ENCODE measurements at regions not wholly inside any gene's neighbourhood (a gene's known extent, or its start where the extent isn't known, plus 50 kb on each side); places are given as distances from the start of the nearest gene placed in this dataset.

DNA sequence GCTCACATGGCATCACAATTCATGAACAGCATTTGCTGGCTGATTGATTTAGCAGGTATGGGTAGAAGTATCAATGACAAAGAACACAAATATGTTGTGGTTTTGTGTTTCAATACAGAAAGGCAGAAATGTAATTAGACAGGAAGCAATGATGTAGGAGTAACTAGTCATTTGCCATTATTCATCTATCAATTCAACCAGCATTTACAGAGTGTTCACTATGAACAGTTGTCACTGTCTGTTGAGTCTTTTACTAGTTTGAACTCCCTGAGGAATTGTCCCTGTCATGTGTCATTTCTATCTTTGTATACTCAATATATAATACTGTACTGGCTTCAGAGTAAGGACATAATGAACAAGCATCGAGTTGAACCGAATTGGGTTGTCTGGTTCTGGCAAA is 51.5 kb upstream of the ARHGAP24 start:
- Histone ChIP-seq H3K9me3 (ENCODE audit: control insufficient read depth in 1 of 2, low read length in 2 of 2) (no peaks in the 10 kb centered on the region), H3K4me3 (ENCODE audit: low read depth in 1 of 2, low read length in 2 of 2) (no peak overlapping the region), H3K27ac (ENCODE audit: low read length) (no peak overlapping the region), H3K4me1 (ENCODE audit: control insufficient read depth in 1 of 2, insufficient read depth in 2 of 2, low read length in 2 of 2) (no peaks in the 10 kb centered on the region), H3K36me3 (ENCODE audit: control insufficient read depth in 1 of 2, insufficient read depth in 2 of 2, low read length in 2 of 2) (no peaks in the 10 kb centered on the region), H3K27me3 (ENCODE audit: low read depth, low read length) (no peaks in the 10 kb centered on the region)
